ENCODE measurements at regions not wholly inside any gene's neighbourhood (a gene's known extent, or its start where the extent isn't known, plus 50 kb on each side); places are given as distances from the start of the nearest gene placed in this dataset.

- H4K20me1 ChIP-seq (ENCODE audit: insufficient read depth, low read length): peaks cover 14% of the 10 kb centered on the region
- H3K4me1 ChIP-seq (ENCODE audit: insufficient read depth, low read length): peaks cover 30% of the 10 kb centered on the region
- no peaks in the 10 kb centered on the region for H3K27me3 ChIP-seq (ENCODE audit: insufficient read depth, low read length, poor library complexity)
- H3K79me2 ChIP-seq (ENCODE audit: insufficient read depth, low read length): peaks cover 38% of the 10 kb centered on the region
- no peak for ATAC-seq (ENCODE audit: insufficient read depth, low read depth)
- H3K9ac ChIP-seq (ENCODE audit: low read depth, low read length): no peak overlapping the region
- H2AFZ ChIP-seq (ENCODE audit: low read depth, low read length): no peak overlapping the region
- no peak overlapping the region for H3K4me3 ChIP-seq (ENCODE audit: low read depth in 1 of 2, low read length in 2 of 2)
- H3K36me3 ChIP-seq (ENCODE audit: insufficient read depth, low read length): peaks cover 100% of the 10 kb centered on the region
- DNase-seq: no peak
- H3K27ac ChIP-seq (ENCODE audit: low read length): peak overlapping the region; percentile 64; the same call in 1 of the 2 replicates
- TF ChIP-seq CTCF (IDR thresholded peaks at IDR 0.05; ENCODE audit: borderline replicate concordance, extremely low read depth, low read length, poor library complexity, severe bottlenecking) (no peak), EZH2 (IDR thresholded peaks at IDR 0.05; ENCODE audit: borderline replicate concordance, low read depth, low read length, severe bottlenecking) (no peak)
- no peak overlapping the region for H3K4me2 ChIP-seq (ENCODE audit: insufficient read depth, low read length)
- H3K9me3 ChIP-seq (ENCODE audit: insufficient read depth, low read length, severe bottlenecking): peaks cover 24% of the 10 kb centered on the region
Measured at GRCh38 chr12:124474709-124475108, 92.7 kb downstream of the NCOR2 start.

- Histone ChIP-seq H2AFZ (ENCODE audit: low read depth, low read length) (no peak overlapping the region), H3K9me3 (ENCODE audit: insufficient read depth, low read length, severe bottlenecking) (peaks cover 29% of the 10 kb centered on the region), H3K9ac (ENCODE audit: low read depth, low read length) (no peak overlapping the region), H4K20me1 (ENCODE audit: insufficient read depth, low read length) (peaks cover 5% of the 10 kb centered on the region; the same call in 1 of the 2 replicates), H3K4me1 (ENCODE audit: insufficient read depth, low read length) (peaks cover 14% of the 10 kb centered on the region), H3K79me2 (ENCODE audit: insufficient read depth, low read length) (peaks cover 32% of the 10 kb centered on the region), H3K4me3 (ENCODE audit: low read depth in 1 of 2, low read length in 2 of 2) (no peak overlapping the region), H3K27ac (ENCODE audit: low read length) (no peak overlapping the region), H3K4me2 (ENCODE audit: insufficient read depth, low read length) (no peak overlapping the region), H3K27me3 (ENCODE audit: insufficient read depth, low read length, poor library complexity) (no peaks in the 10 kb centered on the region), H3K36me3 (ENCODE audit: insufficient read depth, low read length) (peaks cover 89% of the 10 kb centered on the region)
- no peak for DNase-seq
- ATAC-seq (ENCODE audit: insufficient read depth, low read depth): no peak
- no peak for TF ChIP-seq EZH2 (IDR thresholded peaks at IDR 0.05; ENCODE audit: borderline replicate concordance, low read depth, low read length, severe bottlenecking)
- no peak for TF ChIP-seq CTCF (IDR thresholded peaks at IDR 0.05; ENCODE audit: borderline replicate concordance, extremely low read depth, low read length, poor library complexity, severe bottlenecking)
Measured at GRCh38 chr12:124472690-124473279, 94.6 kb downstream of the NCOR2 start.

GRCh38 chr12:124471828-124472227 lies 95.6 kb downstream of the NCOR2 start:
- peaks cover 80% of the 10 kb centered on the region for H3K36me3 ChIP-seq (ENCODE audit: insufficient read depth, low read length)
- no peak overlapping the region for H3K27ac ChIP-seq (ENCODE audit: low read length)
- DNase-seq: no peak
- no peak for TF ChIP-seq EZH2 (IDR thresholded peaks at IDR 0.05; ENCODE audit: borderline replicate concordance, low read depth, low read length, severe bottlenecking)
- TF ChIP-seq CTCF (IDR thresholded peaks at IDR 0.05; ENCODE audit: borderline replicate concordance, extremely low read depth, low read length, poor library complexity, severe bottlenecking): no peak
- ATAC-seq (ENCODE audit: insufficient read depth, low read depth): no peak
- no peak overlapping the region for H3K4me2 ChIP-seq (ENCODE audit: insufficient read depth, low read length)
- H3K4me3 ChIP-seq (ENCODE audit: low read depth in 1 of 2, low read length in 2 of 2): no peak overlapping the region
- peaks cover 8% of the 10 kb centered on the region for H4K20me1 ChIP-seq (ENCODE audit: insufficient read depth, low read length)
- peaks cover 13% of the 10 kb centered on the region for H3K4me1 ChIP-seq (ENCODE audit: insufficient read depth, low read length)
- H3K9ac ChIP-seq (ENCODE audit: low read depth, low read length): no peak overlapping the region
- no peak overlapping the region for H2AFZ ChIP-seq (ENCODE audit: low read depth, low read length)
- H3K79me2 ChIP-seq (ENCODE audit: insufficient read depth, low read length): peaks cover 31% of the 10 kb centered on the region
- H3K27me3 ChIP-seq (ENCODE audit: insufficient read depth, low read length, poor library complexity): no peaks in the 10 kb centered on the region
- H3K9me3 ChIP-seq (ENCODE audit: insufficient read depth, low read length, severe bottlenecking): peaks cover 29% of the 10 kb centered on the region
